MCF 10A (cell line): ENCODE measurements at regions not wholly inside any gene's neighbourhood (a gene's known extent, or its start where the extent isn't known, plus 50 kb on each side); places are given as distances from the start of the nearest gene placed in this dataset.

Experiments used
- BruUV-seq: library from RNA; stranded (reverse); fragments of 400-500 nt; replicated peaks from 2 replicates; lab custom pipeline; 2021; lab: Mats Ljungman, UMichigan
- CTCF ChIA-PET: fragments of 300-600 bp; sonication (Branson Sonifier 250); formaldehyde crosslinking; extraction: SDS; loops from one replicate; lab custom pipeline; 2021; ENCODE audit warnings: antibody characterized with exemption, inconsistent platforms; lab: Yijun Ruan, JAX
- POLR2A ChIA-PET: fragments of 300-600, 350-650 bp; sonication (Branson Sonifier 250); formaldehyde crosslinking; extraction: SDS; loops from one replicate; lab custom pipeline; 2020; ENCODE audit warnings: antibody characterized with exemption, inconsistent platforms; lab: Yijun Ruan, JAX
- DNase-seq: peaks from one replicate; pipeline ENCODE4 v3.0.0-alpha.2; 2018; ENCODE audit not compliant: unreplicated experiment
- H3K27ac Mint-ChIP-seq: one replicate; pipeline ENCODE4 v1.8.0; 2022; ENCODE audit warnings: mild to moderate bottlenecking, low read depth, mixed read lengths; ENCODE audit not compliant: unreplicated experiment
- H3K27me3 Mint-ChIP-seq: one replicate; pipeline ENCODE4 v1.8.0; 2022; ENCODE audit warnings: mixed read lengths; ENCODE audit not compliant: insufficient read depth, unreplicated experiment
- H3K36me3 Mint-ChIP-seq: one replicate; pipeline ENCODE4 v1.8.0; 2022; ENCODE audit warnings: mild to moderate bottlenecking, moderate library complexity, mixed read lengths; ENCODE audit not compliant: insufficient read depth, unreplicated experiment
- H3K4me1 Mint-ChIP-seq: one replicate; pipeline ENCODE4 v1.8.0; 2022; ENCODE audit warnings: mixed read lengths; ENCODE audit not compliant: insufficient read depth, unreplicated experiment
- H3K4me3 Mint-ChIP-seq: one replicate; pipeline ENCODE4 v1.8.0; 2022; ENCODE audit warnings: mild to moderate bottlenecking, moderate library complexity, mixed read lengths; ENCODE audit not compliant: unreplicated experiment
- H3K9me3 Mint-ChIP-seq: one replicate; pipeline ENCODE4 v1.8.0; 2022; ENCODE audit warnings: mixed read lengths; ENCODE audit not compliant: unreplicated experiment
- intact Hi-C: fragments of 100-400 bp; cut with micrococcal nuclease; formaldehyde crosslinking; loops from 2 replicates; pipeline ENCODE4 v1.14.1; 2022
- TF ChIP-seq, protein P1 (sequence below): fragments of 200-600 bp; IDR thresholded peaks from one replicate; pipeline ENCODE4 v1.8.0; 2022; ENCODE audit warnings: antibody characterized with exemption, mild to moderate bottlenecking; ENCODE audit not compliant: unreplicated experiment

DNA sequence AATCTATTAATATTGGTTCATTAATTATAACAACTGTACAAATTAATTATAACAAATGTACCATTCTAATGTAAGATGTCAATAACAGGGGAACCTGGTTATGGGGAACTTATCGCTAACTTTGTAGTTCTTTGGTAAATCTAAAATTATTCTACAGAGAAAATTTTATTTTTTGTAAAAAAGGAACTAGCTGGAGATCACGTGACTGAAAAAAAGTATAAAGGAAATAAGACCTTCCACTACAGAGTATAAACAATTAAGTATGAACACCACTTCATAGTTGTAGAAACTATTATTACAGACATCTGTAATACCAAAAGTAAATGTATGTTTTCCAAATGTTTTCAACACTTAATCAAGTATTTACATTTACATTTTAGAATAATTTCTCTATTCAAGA is 77.9 kb upstream of the DKK2 start:
- intact Hi-C loops, result no loop called here
- no peak overlapping the region for H3K4me3 Mint-ChIP-seq
- no peak overlapping the region for H3K27ac Mint-ChIP-seq
- H3K9me3 Mint-ChIP-seq, result peaks cover 19% of the 10 kb centered on the region
- no peak for DNase-seq
- TF ChIP-seq, protein P1, sequence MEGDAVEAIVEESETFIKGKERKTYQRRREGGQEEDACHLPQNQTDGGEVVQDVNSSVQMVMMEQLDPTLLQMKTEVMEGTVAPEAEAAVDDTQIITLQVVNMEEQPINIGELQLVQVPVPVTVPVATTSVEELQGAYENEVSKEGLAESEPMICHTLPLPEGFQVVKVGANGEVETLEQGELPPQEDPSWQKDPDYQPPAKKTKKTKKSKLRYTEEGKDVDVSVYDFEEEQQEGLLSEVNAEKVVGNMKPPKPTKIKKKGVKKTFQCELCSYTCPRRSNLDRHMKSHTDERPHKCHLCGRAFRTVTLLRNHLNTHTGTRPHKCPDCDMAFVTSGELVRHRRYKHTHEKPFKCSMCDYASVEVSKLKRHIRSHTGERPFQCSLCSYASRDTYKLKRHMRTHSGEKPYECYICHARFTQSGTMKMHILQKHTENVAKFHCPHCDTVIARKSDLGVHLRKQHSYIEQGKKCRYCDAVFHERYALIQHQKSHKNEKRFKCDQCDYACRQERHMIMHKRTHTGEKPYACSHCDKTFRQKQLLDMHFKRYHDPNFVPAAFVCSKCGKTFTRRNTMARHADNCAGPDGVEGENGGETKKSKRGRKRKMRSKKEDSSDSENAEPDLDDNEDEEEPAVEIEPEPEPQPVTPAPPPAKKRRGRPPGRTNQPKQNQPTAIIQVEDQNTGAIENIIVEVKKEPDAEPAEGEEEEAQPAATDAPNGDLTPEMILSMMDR, result no peak
- peaks cover 7% of the 10 kb centered on the region for H3K4me1 Mint-ChIP-seq
- ChIA-PET POLR2A (interaction anchor here (0.6 kb wide), 1 partner anchor 17 kb away, joined by 3 read pairs; no protein-coding TSS in a partner anchor), CTCF (interaction anchor here (1.3 kb wide), 1 partner anchor 23 kb away, joined by 5 read pairs; no protein-coding TSS in a partner anchor)
- H3K27me3 Mint-ChIP-seq, result no peaks in the 10 kb centered on the region
- BruUV-seq, result no TSS peak
- H3K36me3 Mint-ChIP-seq, result no peaks in the 10 kb centered on the region

DNA sequence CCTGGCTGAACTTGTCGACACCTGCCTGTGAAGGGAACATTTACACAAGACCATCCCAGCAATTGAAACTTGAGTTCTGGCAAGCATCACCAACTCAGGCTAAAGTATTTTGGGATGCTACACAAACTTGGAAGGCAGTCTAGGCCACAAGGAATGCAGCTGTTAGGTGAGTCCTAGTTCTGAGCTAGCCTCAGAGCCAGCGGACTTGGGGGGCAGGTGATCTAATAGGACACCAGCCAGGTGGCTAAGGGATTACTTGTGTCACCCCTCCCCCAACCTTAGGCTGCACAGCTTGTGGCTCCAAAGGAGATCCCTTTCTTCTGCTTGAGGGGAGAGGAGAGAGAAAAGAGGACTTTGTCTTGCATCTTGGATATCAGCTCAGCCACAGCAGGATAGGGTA is 62.3 kb upstream of the DKK2 start:
- DNase-seq, result no peak

DNA sequence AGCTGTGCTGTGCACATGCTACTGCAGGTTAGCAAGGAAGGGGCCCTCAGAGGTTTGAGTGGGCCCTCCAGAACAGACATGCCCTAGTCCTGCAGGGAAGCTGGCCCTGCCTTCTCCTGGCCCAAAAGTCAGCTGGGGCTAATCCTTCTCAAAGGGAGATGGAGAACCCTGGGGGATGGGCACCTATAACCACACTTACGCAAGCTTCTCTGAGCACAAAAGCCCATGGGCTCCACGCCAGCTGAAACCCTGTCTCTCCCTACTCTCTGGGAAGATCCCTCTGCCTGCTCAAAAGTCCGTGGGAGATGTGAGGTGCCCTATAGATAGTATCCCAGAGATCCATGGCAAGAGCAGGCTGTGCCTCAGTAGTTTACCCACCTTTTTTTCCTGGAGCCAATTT is 58.9 kb upstream of the DKK2 start:
- TF ChIP-seq, protein P1, result no peak
- DNase-seq, result peak; percentile 60
- Mint-ChIP-seq H3K36me3 (no peaks in the 10 kb centered on the region), H3K4me3 (no peak overlapping the region), H3K27me3 (no peaks in the 10 kb centered on the region), H3K4me1 (no peaks in the 10 kb centered on the region), H3K27ac (no peak overlapping the region), H3K9me3 (peaks cover 8% of the 10 kb centered on the region)
- POLR2A ChIA-PET, result interaction anchor here (1.4 kb wide), 1 partner anchor 87 kb away, joined by 5 read pairs; no protein-coding TSS in a partner anchor
- no TSS peak for BruUV-seq
- CTCF ChIA-PET, result interaction anchor here (0.6 to 3.8 kb wide), 11 partner anchors 13 to 666 kb away, joined by 3 to 46 read pairs (median 3); no protein-coding TSS in a partner anchor
- intact Hi-C loops, result loop anchor here (1.0 kb wide), 3 partner anchors 88 to 424 kb away; no protein-coding TSS in a partner anchor

More for the DNA sequence above, 62.3 kb upstream of the DKK2 start:
- Mint-ChIP-seq H3K36me3 (no peaks in the 10 kb centered on the region), H3K27me3 (no peaks in the 10 kb centered on the region), H3K9me3 (no peaks in the 10 kb centered on the region), H3K4me3 (no peak overlapping the region), H3K27ac (no peak overlapping the region), H3K4me1 (no peaks in the 10 kb centered on the region)
- BruUV-seq, result no TSS peak
- ChIA-PET CTCF (interaction anchor here (1.3 kb wide), 1 partner anchor 84 kb away, joined by 3 read pairs; no protein-coding TSS in a partner anchor), POLR2A (no interaction called here)
- TF ChIP-seq, protein P1, result no peak
- intact Hi-C loops, result no loop called here

DNA sequence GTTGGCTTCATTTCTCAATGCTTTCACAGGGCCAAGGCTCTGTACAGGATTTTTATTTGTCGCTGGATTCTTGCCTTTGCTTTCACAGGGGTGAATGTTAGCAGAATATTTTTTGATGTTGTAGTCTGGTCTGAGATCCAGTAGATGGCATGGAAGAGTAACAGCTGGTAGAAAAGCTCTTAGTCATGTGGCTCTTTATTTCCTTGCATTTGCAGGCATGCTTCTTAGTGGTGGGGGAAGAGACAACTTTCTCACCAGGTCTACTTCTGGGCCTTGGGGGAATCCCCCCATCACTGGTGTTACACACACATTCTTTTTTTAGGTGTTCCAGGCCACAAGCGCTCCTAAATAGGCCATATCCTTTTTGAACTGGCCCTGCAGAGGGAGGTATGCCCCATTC is 58.2 kb upstream of the DKK2 start:
- CTCF ChIA-PET, result interaction anchor here (0.6 to 3.8 kb wide), 10 partner anchors 14 to 424 kb away, joined by 3 to 46 read pairs (median 3); no protein-coding TSS in a partner anchor
- TF ChIP-seq, protein P1, result peak; percentile 58
- intact Hi-C loops, result loop anchor here (1.0 kb wide), 3 partner anchors 89 to 425 kb away; no protein-coding TSS in a partner anchor
- Mint-ChIP-seq H3K27ac (no peak overlapping the region), H3K36me3 (no peaks in the 10 kb centered on the region), H3K4me1 (no peaks in the 10 kb centered on the region), H3K4me3 (no peak overlapping the region), H3K9me3 (peaks cover 11% of the 10 kb centered on the region), H3K27me3 (no peaks in the 10 kb centered on the region)
- DNase-seq, result peak; percentile 45
- POLR2A ChIA-PET, result interaction anchor here (0.5 kb wide), 1 partner anchor 474 kb away, joined by 3 read pairs; no protein-coding TSS in a partner anchor
- no TSS peak for BruUV-seq
